ENCODE measurements at regions not wholly inside any gene's neighbourhood (a gene's known extent, or its start where the extent isn't known, plus 50 kb on each side); places are given as distances from the start of the nearest gene placed in this dataset.

DNA sequence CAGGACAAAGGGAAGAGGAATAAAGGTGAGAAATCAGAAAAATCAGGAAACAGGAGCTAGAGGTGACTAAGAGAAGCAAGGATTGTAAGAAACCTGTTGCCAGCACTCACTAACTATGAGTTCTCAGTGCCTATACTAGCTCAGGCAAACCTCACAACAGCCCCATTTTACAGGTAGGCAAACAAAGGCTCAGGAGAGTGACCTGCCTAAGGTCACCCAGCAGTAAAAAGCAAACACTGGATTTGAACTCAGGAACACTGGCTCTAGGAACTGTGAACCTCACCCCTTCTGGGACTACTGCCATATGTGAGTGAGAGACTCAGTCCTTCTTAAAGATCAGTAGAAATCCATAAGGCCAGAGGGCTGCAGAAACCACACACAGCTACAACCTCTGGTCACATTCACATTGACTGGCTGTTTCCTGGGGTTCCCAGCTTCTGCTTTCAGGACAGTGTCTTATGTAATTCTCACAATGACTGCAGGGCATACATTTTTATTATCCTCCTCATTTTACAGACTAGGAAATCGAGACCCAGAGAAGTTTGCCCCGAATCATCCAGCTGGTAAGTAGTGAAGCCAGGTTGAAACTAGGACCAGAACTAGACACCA, 80.7 kb upstream of the MAFB start:
- no peak for DNase-seq (ENCODE audit: low read depth)

DNA sequence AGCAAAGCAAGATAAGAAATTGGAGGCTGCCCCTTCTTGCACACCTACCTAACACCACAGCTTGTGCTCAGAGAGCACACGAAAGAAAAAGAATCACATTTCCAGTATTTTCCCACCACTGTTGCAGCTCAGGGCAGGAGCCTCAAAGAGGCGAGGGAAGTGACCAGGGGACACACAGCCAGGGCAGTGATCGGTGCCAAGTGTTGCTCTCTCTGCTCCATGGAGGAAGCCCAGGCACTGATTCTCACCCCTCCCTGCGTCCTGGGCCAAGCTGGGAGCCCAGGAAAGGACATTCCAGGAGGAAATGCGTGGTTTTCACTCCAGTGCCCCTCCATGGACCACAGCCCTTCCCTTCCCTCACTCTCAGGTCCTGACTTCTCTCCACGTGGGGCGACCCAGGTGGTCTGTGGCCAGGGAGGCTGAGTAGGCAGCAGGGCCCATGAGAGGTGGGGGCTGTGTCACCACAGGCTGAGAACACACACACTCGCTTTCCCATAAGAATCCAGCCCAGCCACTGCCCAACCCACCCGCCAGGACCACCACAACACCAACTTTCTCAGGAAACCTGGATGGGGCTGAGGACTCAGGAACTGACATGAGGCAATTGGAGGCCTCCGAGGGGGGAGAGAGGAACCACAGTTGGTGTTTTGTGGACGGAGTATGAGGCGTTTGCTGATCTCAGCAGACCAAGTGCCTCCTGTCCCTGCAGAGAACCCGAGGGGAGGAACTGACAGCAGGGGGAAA, 81.7 kb upstream of the MAFB start:
- DNase-seq (ENCODE audit: low read depth) = no peak

DNA sequence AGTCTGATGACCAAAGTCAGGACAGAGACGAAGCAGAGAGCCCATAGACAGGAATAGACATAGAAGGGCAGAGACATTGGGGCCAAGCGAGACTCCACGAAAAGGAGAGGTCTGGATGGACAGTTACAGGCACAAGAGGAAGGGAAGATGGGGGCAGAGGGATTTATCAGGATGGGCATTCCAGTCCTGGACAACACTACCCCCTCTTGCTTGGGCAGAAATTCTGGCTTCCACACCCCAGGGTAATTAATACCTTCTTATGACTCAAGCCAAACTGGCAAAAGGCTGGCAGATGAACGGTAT, 82.2 kb upstream of the MAFB start:
- no peak for DNase-seq (ENCODE audit: low read depth)

GRCh38 chr20:40771848-40772511, 82.9 kb upstream of the MAFB start:
- no peak for DNase-seq (ENCODE audit: low read depth)

- no peak for DNase-seq (ENCODE audit: low read depth)
These were observed 84.3 kb upstream of the MAFB start for GRCh38 chr20:40773376-40773775.

- DNase-seq (ENCODE audit: low read depth) = no peak
These were observed 85.2 kb upstream of the MAFB start for GRCh38 chr20:40774252-40774651.

- no peak for DNase-seq (ENCODE audit: low read depth)
These were observed 86.6 kb upstream of the MAFB start for GRCh38 chr20:40775561-40776146.

GRCh38 chr20:40776466-40777457, 87.7 kb upstream of the MAFB start:
- DNase-seq (ENCODE audit: low read depth) = no peak

- DNase-seq (ENCODE audit: low read depth) = no peak
These were observed 88.6 kb upstream of the MAFB start for GRCh38 chr20:40777653-40778052.

- no peak for DNase-seq (ENCODE audit: low read depth)
These were observed 90.0 kb upstream of the MAFB start for GRCh38 chr20:40778894-40779496.

GRCh38 chr20:40781327-40782042, 92.4 kb upstream of the MAFB start:
- no peak for DNase-seq (ENCODE audit: low read depth)

DNA sequence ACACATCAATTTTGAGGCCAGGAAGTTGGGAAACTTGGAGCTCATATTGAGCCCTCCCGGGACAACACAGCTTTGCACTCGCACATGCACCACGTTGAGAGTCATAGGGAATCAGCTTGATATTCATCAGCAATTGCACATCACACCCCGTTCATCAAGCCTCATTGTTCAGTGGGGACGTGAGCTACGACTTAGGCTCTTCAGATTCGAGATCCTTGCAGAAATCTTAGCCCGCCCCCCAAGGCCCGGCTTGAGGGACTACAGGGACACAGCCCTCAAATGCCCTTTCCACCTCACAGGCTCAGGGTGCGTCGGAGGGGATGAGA, 93.0 kb upstream of the MAFB start:
- DNase-seq (ENCODE audit: low read depth) = no peak

DNA sequence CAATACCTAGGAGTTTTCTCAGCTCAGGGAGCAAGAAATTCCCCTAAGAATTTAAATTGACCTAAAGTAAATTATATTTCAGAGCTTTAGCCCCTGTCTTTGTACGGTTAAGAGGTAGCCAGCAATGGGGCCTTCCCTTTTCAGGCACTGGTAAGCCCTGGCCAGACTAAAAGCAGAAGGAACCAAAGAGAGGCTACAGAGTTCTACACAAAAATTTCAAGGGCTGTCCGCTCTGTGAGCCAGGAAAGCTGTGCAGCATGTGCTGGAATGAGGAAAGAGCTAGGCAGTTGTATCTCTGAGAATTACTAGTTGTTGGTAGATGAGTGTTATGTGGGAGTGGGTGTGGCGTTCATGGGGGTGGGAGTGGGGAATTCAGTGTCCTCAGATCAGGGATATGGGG, 96.3 kb upstream of the MAFB start:
- no peak for DNase-seq (ENCODE audit: low read depth)

DNA sequence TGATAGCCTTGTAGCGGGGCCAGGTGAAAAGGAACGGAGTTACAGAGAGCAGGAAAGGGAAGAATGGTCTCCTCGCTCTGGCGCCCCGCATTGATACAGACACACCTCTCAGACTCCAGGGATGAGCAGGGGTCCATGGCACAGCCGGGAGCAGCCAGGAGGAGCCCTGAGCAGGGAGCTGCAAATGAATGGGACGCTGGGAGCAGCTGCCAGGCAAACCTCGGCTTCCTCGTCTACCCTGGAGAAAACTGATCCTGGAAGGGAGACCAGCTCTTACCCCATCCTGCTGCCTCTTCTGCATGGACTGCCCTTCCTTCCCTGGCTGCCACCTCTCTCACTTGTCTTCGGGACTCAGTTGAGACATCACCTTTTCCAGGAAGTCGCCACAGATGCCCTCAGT, 97.3 kb upstream of the MAFB start:
- no peak for DNase-seq (ENCODE audit: low read depth)

DNA sequence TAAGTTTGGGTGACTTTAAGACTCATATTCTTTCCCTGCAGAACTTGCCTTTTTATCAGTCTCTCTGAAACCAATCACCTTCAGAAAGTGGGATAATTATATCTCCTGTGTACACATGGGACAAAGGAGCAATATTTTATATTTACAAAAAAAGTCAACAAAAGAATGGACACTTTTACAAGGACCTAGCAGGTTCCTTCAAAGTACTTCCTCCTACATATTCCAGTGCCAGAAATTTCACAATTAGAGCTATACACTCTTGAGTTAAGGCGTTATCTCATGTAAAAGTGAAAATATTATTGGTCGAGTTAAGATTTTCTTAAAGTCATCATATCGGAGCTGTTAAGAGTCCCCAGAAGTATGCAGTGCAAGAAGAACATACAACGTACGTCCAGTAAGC, 98.9 kb upstream of the MAFB start:
- DNase-seq (ENCODE audit: low read depth) = no peak

GRCh38 chr20:40797425-40797824, 108.4 kb upstream of the MAFB start:
- DNase-seq (ENCODE audit: low read depth) = peak; percentile 1

- DNase-seq (ENCODE audit: low read depth) = no peak
These were observed 109.0 kb upstream of the MAFB start for GRCh38 chr20:40798066-40798465.

- no peak for DNase-seq (ENCODE audit: low read depth)
These were observed 113.8 kb upstream of the MAFB start for GRCh38 chr20:40802886-40803285.

DNA sequence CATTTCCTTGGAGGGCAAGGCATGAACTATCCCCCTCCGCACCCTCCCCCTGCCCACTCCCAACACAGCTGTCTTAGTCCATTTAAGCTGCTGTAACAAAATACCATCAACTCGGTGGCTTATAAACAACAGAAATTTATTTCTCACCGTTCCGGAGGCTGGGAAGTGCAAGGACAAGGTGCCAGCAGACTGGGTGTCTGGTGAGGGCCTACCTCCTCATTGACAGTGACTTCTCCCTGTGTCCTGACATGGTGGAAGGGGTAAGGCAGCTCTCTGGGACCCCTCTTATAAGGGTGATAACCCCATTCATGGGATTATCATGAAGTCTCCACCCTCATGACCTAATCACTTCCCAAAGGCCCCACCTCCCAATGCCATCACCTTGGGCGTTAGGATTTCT, 114.3 kb upstream of the MAFB start:
- no peak for DNase-seq (ENCODE audit: low read depth)

DNA sequence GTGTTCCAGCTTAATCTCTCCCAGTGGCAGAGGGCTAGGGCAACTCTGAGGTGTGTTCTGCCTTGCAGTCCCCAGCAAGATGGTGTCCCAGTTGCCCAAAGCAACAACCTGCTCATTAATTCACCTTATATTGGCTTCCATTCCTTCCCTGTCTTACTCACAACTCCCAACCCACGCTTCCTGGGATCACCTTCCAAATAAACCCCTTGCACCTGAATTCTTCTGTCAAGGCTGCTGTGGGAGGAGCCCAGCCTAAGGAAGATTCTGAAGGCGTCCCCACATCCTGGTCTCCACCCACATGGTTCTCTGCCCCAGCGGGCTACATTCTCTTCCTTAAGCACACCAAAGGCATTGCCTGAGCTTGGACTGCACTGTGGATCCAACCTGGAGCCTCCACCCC, 116.6 kb upstream of the MAFB start:
- DNase-seq (ENCODE audit: low read depth) = no peak

Measured in LHCN-M2 (cell line).